Esophagus muscularis mucosa (tissue), 4 donors: ENCODE measurements at regions not wholly inside any gene's neighbourhood (a gene's known extent, or its start where the extent isn't known, plus 50 kb on each side); places are given as distances from the start of the nearest gene placed in this dataset.

Experiments used
- EP300 ChIP-seq: sonication (generic); formaldehyde crosslinking; IDR thresholded peaks from one replicate; pipeline ENCODE4 v1.6.1; 2017; ENCODE audit warnings: antibody characterized with exemption
- POLR2A ChIP-seq: fragments of 450-650 bp; IDR thresholded peaks from one replicate; pipeline ENCODE4 v1.6.1; 2017; ENCODE audit warnings: antibody characterized with exemption, moderate library complexity, mild to moderate bottlenecking, low read depth
- POLR2AphosphoS5 ChIP-seq, 2 donors: sonication (generic); formaldehyde crosslinking; IDR thresholded peaks; one replicate each; pipeline ENCODE4 v1.6.1; 2017; ENCODE audit warnings: antibody characterized with exemption in 2 of 2
- TF ChIP-seq, protein P1 (sequence below), 3 experiments: fragments of 200-600 bp in 2 of 3; fragments of 450-650 bp in 1 of 3; sonication (generic) in 2 of 3; IDR thresholded peaks; one replicate each; pipeline ENCODE4 v1.5.1; 2017 to 2019; ENCODE audit warnings: antibody characterized with exemption in 3 of 3, mild to moderate bottlenecking in 2 of 3, moderate library complexity in 1 of 3

DNA sequence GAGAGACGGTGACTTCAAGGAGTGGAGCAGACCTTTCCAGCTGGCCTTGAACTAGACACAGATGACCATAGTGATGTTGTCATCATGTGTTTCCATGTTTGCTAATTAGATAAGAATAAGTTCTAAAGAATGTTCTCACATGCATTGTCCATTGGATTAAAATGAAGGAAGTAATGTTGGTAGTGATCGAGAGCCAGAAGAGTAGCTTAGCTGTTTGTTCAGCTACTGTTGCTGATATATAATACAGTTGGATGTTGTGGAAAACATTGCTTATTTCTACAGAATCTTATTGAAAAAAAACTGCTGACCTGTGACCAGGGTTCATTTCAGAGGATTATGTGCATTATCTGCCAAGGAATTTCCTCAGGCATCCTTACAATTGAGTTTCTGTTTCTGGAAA is 249.1 kb upstream of the POGK start:
- TF ChIP-seq, protein P1, sequence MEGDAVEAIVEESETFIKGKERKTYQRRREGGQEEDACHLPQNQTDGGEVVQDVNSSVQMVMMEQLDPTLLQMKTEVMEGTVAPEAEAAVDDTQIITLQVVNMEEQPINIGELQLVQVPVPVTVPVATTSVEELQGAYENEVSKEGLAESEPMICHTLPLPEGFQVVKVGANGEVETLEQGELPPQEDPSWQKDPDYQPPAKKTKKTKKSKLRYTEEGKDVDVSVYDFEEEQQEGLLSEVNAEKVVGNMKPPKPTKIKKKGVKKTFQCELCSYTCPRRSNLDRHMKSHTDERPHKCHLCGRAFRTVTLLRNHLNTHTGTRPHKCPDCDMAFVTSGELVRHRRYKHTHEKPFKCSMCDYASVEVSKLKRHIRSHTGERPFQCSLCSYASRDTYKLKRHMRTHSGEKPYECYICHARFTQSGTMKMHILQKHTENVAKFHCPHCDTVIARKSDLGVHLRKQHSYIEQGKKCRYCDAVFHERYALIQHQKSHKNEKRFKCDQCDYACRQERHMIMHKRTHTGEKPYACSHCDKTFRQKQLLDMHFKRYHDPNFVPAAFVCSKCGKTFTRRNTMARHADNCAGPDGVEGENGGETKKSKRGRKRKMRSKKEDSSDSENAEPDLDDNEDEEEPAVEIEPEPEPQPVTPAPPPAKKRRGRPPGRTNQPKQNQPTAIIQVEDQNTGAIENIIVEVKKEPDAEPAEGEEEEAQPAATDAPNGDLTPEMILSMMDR (IDR thresholded peaks at IDR 0.05): no peak
- no peak for TF ChIP-seq POLR2A
- TF ChIP-seq POLR2AphosphoS5 (IDR thresholded peaks at IDR 0.05): no peak
- no peak for TF ChIP-seq EP300
